Right lobe of liver (tissue), 6 donors: ENCODE measurements at regions not wholly inside any gene's neighbourhood (a gene's known extent, or its start where the extent isn't known, plus 50 kb on each side); places are given as distances from the start of the nearest gene placed in this dataset.
"Not testable (repeated sequence)": the region's sequence is repeated elsewhere in the genome, so short reads cannot be mapped to it uniquely, and the experiment has no call there.

Source experiments
- ATAC-seq, 4 donors: fragments of 200-7000 bp; cut with Tn5 transposase; one replicate each; pipeline ENCODE4 v1.9.1; 2020; ENCODE audit warnings: mild to moderate bottlenecking in 4 of 4, moderate library complexity in 4 of 4
- DNase-seq, 3 donors: peaks; one replicate each; pipeline ENCODE4 v3.0.0-alpha.2; 2020
- H3K27ac ChIP-seq, 3 donors: fragments of 200-600 bp; one replicate each; pipeline ENCODE4 v1.8.0; 2022
- H3K27me3 ChIP-seq, 2 donors: fragments of 200-600 bp; one replicate each; pipeline ENCODE4 v1.8.0; 2022
- H3K36me3 ChIP-seq, 4 donors: fragments of 200-600 bp; sonication (generic) in 1 of 4; one replicate each; pipeline versions ENCODE4 v1.5.1 to v1.8.0; 2017 to 2022; ENCODE audit warnings: control low read depth in 1 of 4
- H3K4me1 ChIP-seq, 4 donors: fragments of 200-600 bp; sonication (generic) in 1 of 4; one replicate each; pipeline versions ENCODE4 v1.5.1 to v1.8.0; 2017 to 2022; ENCODE audit warnings: control low read depth in 1 of 4
- H3K4me3 ChIP-seq, 3 donors: fragments of 200-600 bp; one replicate each; pipeline ENCODE4 v1.8.0; 2022
- H3K9me3 ChIP-seq, 4 donors: fragments of 200-600 bp; sonication (generic) in 1 of 4; one replicate each; pipeline versions ENCODE4 v1.5.1 to v1.8.0; 2017 to 2022; ENCODE audit warnings: control low read depth in 1 of 4
- POLR2A ChIP-seq: fragments of 450-650 bp; IDR thresholded peaks from one replicate; pipeline ENCODE4 v1.6.1; 2017; ENCODE audit warnings: antibody characterized with exemption, mild to moderate bottlenecking
- WGBS: methylation state at CpG from one replicate; pipeline ENCODE4 v1.1.6; 2018; ENCODE audit warnings: low coverage, low lambda C conversion rate; ENCODE audit not compliant: insufficient coverage; ENCODE audit errors: missing lambda C conversion rate; 5-methylcytosine and 5-hydroxymethylcytosine counted together
- intact Hi-C, 2 donors: fragments of 100-400 bp; cut with DNase I; formaldehyde crosslinking; loops; one replicate each; pipeline versions ENCODE4 v1.11.2 to v1.14.1; 2022
- TF ChIP-seq, protein P1 (sequence below), 4 donors: fragments of 200-600 bp in 3 of 4; fragments of 450-650 bp in 1 of 4; IDR thresholded peaks; one replicate each; pipeline versions ENCODE4 v1.5.1 to v1.8.0; 2016 to 2022; ENCODE audit warnings: antibody characterized with exemption in 4 of 4, mild to moderate bottlenecking in 2 of 4
- donor health status: DM: no; HTN: yes; CAD: no.
- donor health status: DM: no; HTN: no; CAD: no.
- donor health status: DM: no; HTN: no; CAD: no.
- donor health status: DM: no; HTN: yes; CAD: no.
- donor health status: DM: no; HTN: yes; CAD: no.

GRCh38 chrX:447052-447451, 60.3 kb upstream of the PPP2R3B start:
- H3K4me3 ChIP-seq: no peak overlapping the region
- peak in 1 of 3 donors; percentile 15 for DNase-seq
- H3K27ac ChIP-seq: no peak overlapping the region
- TF ChIP-seq, protein P1, sequence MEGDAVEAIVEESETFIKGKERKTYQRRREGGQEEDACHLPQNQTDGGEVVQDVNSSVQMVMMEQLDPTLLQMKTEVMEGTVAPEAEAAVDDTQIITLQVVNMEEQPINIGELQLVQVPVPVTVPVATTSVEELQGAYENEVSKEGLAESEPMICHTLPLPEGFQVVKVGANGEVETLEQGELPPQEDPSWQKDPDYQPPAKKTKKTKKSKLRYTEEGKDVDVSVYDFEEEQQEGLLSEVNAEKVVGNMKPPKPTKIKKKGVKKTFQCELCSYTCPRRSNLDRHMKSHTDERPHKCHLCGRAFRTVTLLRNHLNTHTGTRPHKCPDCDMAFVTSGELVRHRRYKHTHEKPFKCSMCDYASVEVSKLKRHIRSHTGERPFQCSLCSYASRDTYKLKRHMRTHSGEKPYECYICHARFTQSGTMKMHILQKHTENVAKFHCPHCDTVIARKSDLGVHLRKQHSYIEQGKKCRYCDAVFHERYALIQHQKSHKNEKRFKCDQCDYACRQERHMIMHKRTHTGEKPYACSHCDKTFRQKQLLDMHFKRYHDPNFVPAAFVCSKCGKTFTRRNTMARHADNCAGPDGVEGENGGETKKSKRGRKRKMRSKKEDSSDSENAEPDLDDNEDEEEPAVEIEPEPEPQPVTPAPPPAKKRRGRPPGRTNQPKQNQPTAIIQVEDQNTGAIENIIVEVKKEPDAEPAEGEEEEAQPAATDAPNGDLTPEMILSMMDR (IDR thresholded peaks at IDR 0.05): no peak
- no peak for TF ChIP-seq POLR2A
- intact Hi-C loops: no loop called here
- H3K36me3 ChIP-seq: no peaks in the 10 kb centered on the region
- 55% methylated on average over 2 of the region's 5 CpGs for WGBS
- no peaks in the 10 kb centered on the region for H3K9me3 ChIP-seq
- ATAC-seq: no peak
- no peaks in the 10 kb centered on the region for H3K4me1 ChIP-seq
- no peaks in the 10 kb centered on the region for H3K27me3 ChIP-seq

DNA sequence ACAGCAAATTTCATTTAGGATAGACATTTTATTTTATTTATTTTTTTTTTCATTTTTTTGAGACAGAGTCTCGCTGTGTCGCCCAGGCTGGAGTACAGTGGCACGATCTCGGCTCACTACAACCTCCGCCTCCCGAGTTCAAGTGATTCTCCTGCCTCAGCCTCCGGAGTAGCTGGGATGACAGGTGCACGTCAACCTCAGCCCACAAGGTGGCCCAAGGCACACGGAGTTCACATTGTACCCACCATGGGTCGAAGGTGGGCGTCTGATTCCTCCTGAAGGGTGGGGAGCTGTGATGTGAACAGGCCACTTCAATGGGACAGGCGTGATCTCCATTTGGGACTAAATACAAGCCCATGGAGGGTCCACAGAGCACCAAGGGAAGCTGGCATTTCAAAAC, 65.0 kb upstream of the PPP2R3B start:
- H3K36me3 ChIP-seq, ATAC-seq, H3K27me3 ChIP-seq, H3K9me3 ChIP-seq, H3K4me1 ChIP-seq, H3K27ac ChIP-seq, H3K4me3 ChIP-seq, DNase-seq, intact Hi-C loops: not testable (repeated sequence)
- WGBS: 40% methylated on average over 3 of the region's 12 CpGs

DNA sequence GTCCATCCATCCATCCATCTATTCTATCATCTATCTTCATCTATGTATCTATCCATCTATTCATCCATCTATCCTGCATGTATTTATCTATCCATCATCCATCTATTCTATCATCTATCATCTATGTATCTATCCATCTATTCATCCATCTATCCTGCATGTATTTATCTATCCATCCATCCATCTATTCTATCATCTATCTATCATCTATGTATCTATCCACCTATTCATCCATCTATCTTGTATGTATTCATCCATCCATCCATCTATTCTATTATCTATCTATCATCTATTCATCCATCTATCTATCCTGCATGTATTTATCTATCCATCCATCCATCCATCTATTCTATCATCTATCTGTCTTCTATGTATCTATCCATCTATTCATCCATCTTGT, 65.9 kb upstream of the PPP2R3B start:
- intact Hi-C loops: no loop called here
- no peak for DNase-seq
- Histone ChIP-seq H3K4me1 (no peaks in the 10 kb centered on the region), H3K4me3 (no peak overlapping the region), H3K9me3 (no peaks in the 10 kb centered on the region), H3K27me3 (no peaks in the 10 kb centered on the region), H3K27ac (no peak overlapping the region), H3K36me3 (no peaks in the 10 kb centered on the region)
- ATAC-seq: no peak
- TF ChIP-seq, protein P1 (IDR thresholded peaks at IDR 0.05): no peak
- TF ChIP-seq POLR2A: no peak

GRCh38 chrX:454514-454913, 67.8 kb upstream of the PPP2R3B start:
- H3K27ac ChIP-seq, H3K9me3 ChIP-seq, H3K4me1 ChIP-seq, ATAC-seq, H3K36me3 ChIP-seq, H3K27me3 ChIP-seq, DNase-seq, intact Hi-C loops, H3K4me3 ChIP-seq: not testable (repeated sequence)
- 80% methylated on average over 7 of the region's 7 CpGs for WGBS

- H3K9me3 ChIP-seq: no peaks in the 10 kb centered on the region
- no peaks in the 10 kb centered on the region for H3K27me3 ChIP-seq
- DNase-seq (no peak), ATAC-seq (no peak)
- no peak for TF ChIP-seq POLR2A
- TF ChIP-seq, protein P1 (IDR thresholded peaks at IDR 0.05): no peak
- intact Hi-C loops: no loop called here
- no peak overlapping the region for H3K27ac ChIP-seq
- H3K4me3 ChIP-seq: no peak overlapping the region
- 62% methylated on average over 5 of the region's 8 CpGs for WGBS
- no peaks in the 10 kb centered on the region for H3K4me1 ChIP-seq
- H3K36me3 ChIP-seq: no peaks in the 10 kb centered on the region
Measured at GRCh38 chrX:455199-455598, 68.5 kb upstream of the PPP2R3B start.

GRCh38 chrX:455673-456072, 69.0 kb upstream of the PPP2R3B start:
- no peak for ATAC-seq
- no peak overlapping the region for H3K4me3 ChIP-seq
- no peaks in the 10 kb centered on the region for H3K36me3 ChIP-seq
- 30% methylated on average over 2 of the region's 9 CpGs for WGBS
- H3K4me1 ChIP-seq: no peaks in the 10 kb centered on the region
- no peak for DNase-seq
- no peak overlapping the region for H3K27ac ChIP-seq
- TF ChIP-seq, protein P1 (IDR thresholded peaks at IDR 0.05): no peak
- TF ChIP-seq POLR2A: no peak
- intact Hi-C loops: no loop called here
- H3K9me3 ChIP-seq: no peaks in the 10 kb centered on the region
- H3K27me3 ChIP-seq: no peaks in the 10 kb centered on the region
